ENCODE measurements at regions not wholly inside any gene's neighbourhood (a gene's known extent, or its start where the extent isn't known, plus 50 kb on each side); places are given as distances from the start of the nearest gene placed in this dataset.

DNA sequence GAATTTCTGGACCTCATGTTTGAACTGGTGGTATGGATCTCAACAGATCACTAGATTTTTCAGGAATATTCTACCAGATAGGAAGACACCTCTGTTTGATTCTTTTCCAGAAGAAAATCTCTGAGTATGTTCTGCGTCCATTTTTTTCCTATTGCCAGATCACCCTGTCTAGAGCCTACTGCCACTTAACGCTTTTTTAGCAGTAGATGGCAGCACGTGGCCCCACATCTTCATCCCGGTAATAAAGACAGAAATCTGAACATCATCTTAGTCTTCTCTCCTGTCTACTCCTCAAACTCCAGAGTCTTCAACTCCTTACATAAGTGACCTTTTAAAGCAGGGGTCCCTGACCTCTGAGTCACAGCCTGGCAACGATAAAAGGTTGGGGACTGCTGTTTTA, 184.7 kb downstream of the TMA16 start:
- H3K4me3 ChIP-seq (ENCODE audit: low read depth, low read length) = no peak overlapping the region
- DNase-seq (ENCODE audit: low read depth) = peak; percentile 11
- TF ChIP-seq POLR2A (IDR thresholded peaks at IDR 0.05; ENCODE audit: extremely low read depth, insufficient read length) (no peak), MYC (IDR thresholded peaks at IDR 0.05; ENCODE audit: low read depth, low read length) (no peak)
- TF ChIP-seq, protein P1, sequence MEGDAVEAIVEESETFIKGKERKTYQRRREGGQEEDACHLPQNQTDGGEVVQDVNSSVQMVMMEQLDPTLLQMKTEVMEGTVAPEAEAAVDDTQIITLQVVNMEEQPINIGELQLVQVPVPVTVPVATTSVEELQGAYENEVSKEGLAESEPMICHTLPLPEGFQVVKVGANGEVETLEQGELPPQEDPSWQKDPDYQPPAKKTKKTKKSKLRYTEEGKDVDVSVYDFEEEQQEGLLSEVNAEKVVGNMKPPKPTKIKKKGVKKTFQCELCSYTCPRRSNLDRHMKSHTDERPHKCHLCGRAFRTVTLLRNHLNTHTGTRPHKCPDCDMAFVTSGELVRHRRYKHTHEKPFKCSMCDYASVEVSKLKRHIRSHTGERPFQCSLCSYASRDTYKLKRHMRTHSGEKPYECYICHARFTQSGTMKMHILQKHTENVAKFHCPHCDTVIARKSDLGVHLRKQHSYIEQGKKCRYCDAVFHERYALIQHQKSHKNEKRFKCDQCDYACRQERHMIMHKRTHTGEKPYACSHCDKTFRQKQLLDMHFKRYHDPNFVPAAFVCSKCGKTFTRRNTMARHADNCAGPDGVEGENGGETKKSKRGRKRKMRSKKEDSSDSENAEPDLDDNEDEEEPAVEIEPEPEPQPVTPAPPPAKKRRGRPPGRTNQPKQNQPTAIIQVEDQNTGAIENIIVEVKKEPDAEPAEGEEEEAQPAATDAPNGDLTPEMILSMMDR (IDR thresholded peaks at IDR 0.05; ENCODE audit: low read depth, low read length) = peak; percentile 25
- TF ChIP-seq, protein P2, sequence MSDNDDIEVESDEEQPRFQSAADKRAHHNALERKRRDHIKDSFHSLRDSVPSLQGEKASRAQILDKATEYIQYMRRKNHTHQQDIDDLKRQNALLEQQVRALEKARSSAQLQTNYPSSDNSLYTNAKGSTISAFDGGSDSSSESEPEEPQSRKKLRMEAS (IDR thresholded peaks at IDR 0.05; ENCODE audit: low read depth, low read length) = peak; percentile 59

DNA sequence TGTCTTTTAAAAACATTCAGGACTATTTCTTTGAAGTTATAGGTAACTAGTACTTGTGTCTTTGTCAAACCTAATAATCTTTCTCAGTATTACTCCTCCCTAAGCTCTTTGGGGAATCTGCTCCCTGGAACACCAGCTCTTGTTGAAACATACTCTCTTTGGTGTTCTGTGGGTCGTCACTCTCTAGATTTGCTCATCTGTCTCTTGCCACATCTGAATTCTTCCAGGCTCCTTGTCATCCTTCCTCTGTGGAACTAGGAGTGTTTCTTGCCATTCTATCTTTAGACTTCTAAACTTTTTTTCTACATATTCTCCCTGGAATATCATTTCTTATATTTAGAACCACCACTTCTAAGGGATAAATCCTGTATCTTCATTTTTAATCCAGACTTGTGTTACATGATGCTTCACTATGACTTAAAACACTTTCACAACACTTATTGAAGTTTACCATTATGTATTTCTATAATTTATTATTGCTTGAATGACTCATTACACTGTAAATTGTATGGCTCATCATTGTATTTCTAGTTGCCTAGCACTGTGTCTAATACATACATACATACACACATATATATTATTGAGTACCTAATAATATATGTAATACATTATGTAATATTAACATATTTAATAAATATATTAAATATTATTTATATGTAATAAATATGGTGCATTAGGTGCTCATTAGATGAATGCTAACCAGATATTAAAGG, 186.1 kb downstream of the TMA16 start:
- DNase-seq (ENCODE audit: low read depth) = no peak
- TF ChIP-seq, protein P1 (IDR thresholded peaks at IDR 0.05; ENCODE audit: low read depth, low read length) = no peak
- TF ChIP-seq MYC (IDR thresholded peaks at IDR 0.05; ENCODE audit: low read depth, low read length) = no peak
- TF ChIP-seq POLR2A (IDR thresholded peaks at IDR 0.05; ENCODE audit: extremely low read depth, insufficient read length) = no peak
- TF ChIP-seq, protein P2 (IDR thresholded peaks at IDR 0.05; ENCODE audit: low read depth, low read length) = no peak
- no peak overlapping the region for H3K4me3 ChIP-seq (ENCODE audit: low read depth, low read length)

DNA sequence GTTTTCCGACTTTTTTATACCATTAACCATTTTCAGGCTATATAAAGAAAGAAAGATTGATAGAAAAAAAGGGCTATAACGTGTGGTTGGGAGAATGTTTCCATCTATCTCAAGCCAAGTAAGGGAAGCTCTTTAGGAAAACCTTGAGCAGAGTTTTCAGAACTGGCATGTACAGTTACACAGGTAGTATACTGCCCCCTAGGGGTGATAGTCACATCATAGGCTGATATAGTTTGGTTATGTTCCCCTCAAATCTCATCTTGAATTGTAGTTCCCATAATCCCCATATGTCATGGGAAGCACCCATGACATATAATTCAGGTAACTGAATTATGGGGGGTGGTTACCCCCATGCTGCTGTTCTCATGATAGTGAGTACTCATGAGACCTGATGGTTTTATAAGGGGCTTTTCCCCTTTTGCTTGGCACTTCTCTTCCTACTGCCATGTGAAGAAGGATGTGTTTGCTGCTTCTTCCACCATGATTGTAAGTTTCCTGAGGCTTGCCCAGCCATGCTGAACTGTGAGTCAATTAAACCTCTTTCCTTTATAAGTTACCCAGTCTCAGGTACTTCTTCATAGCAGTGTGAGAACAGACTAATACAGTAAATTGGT, 186.8 kb downstream of the TMA16 start:
- TF ChIP-seq MYC (IDR thresholded peaks at IDR 0.05; ENCODE audit: low read depth, low read length) = no peak
- TF ChIP-seq, protein P1 (IDR thresholded peaks at IDR 0.05; ENCODE audit: low read depth, low read length) = peak; percentile 55
- DNase-seq (ENCODE audit: low read depth) = peak; percentile 61
- no peak overlapping the region for H3K4me3 ChIP-seq (ENCODE audit: low read depth, low read length)

DNA sequence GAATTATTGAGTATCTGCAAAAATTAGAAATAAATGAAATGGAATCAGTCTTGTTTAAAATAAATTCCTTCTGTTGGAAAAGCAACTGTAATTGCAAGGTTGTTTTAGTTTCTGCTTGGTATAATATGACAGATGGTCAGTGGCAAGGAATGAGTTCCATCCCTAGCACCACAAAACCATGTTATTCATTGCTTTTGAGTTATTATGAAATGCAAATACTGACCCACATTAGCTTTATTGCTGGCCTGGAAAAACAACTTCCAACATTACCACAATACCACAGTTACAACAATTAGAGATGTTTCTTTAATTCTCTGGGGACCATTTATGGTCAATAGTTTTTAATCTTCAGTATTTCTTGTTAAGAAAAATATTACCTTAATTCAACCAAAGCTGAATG, 194.4 kb downstream of the TMA16 start:
- TF ChIP-seq, protein P1 (IDR thresholded peaks at IDR 0.05; ENCODE audit: low read depth, low read length) = no peak
- TF ChIP-seq MYC (IDR thresholded peaks at IDR 0.05; ENCODE audit: low read depth, low read length) (no peak), POLR2A (IDR thresholded peaks at IDR 0.05; ENCODE audit: extremely low read depth, insufficient read length) (no peak)
- TF ChIP-seq, protein P2 (IDR thresholded peaks at IDR 0.05; ENCODE audit: low read depth, low read length) = no peak
- no peak for DNase-seq (ENCODE audit: low read depth)
- no peak overlapping the region for H3K4me3 ChIP-seq (ENCODE audit: low read depth, low read length)

DNA sequence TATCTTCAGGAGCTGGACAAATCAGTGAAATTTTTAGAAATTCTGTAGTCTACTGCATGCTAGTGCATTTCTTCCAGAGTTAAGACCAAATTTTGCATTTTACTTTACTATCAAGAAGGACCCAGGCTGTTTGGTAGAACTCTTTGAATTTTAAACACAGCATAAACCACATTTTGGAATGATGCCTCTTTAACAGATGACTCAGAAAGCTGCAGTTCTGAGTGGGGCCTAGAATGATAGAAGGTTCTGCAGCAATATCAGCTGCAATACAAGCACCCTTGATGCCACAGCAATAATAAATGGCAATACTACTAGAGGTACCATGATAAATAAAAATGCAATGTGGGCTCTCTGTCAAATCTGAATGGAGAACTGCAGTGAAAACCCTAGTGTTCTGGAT, 198.7 kb downstream of the TMA16 start:
- no peak overlapping the region for H3K4me3 ChIP-seq (ENCODE audit: low read depth, low read length)
- DNase-seq (ENCODE audit: low read depth) = no peak
- TF ChIP-seq POLR2A (IDR thresholded peaks at IDR 0.05; ENCODE audit: extremely low read depth, insufficient read length) (no peak), MYC (IDR thresholded peaks at IDR 0.05; ENCODE audit: low read depth, low read length) (no peak)
- TF ChIP-seq, protein P1 (IDR thresholded peaks at IDR 0.05; ENCODE audit: low read depth, low read length) = no peak
- TF ChIP-seq, protein P2 (IDR thresholded peaks at IDR 0.05; ENCODE audit: low read depth, low read length) = no peak

Data from NB4 (cell line).